Ovary (tissue), 7 donors: ENCODE measurements at regions not wholly inside any gene's neighbourhood (a gene's known extent, or its start where the extent isn't known, plus 50 kb on each side); places are given as distances from the start of the nearest gene placed in this dataset.
"Not testable (repeated sequence)": the region's sequence is repeated elsewhere in the genome, so short reads cannot be mapped to it uniquely, and the experiment has no call there.

Experiments
- DNase-seq, 5 donors: peaks; one replicate each; pipeline ENCODE4 v3.0.0-alpha.2; 2019 to 2020
- H3K27ac ChIP-seq, 2 donors: fragments of 200-600 bp; one replicate each; pipeline versions ENCODE4 v1.5.1 to v1.8.0; 2019 to 2022
- H3K27me3 ChIP-seq: fragments of 200-600 bp; one replicate; pipeline ENCODE4 v1.8.0; 2022
- H3K36me3 ChIP-seq: fragments of 200-600 bp; sonication (generic); one replicate; pipeline ENCODE4 v1.5.1; 2019
- H3K4me1 ChIP-seq: one replicate; pipeline ENCODE4 v1.8.1; 2013; ENCODE audit warnings: mild to moderate bottlenecking, moderate library complexity; ENCODE audit not compliant: insufficient read depth
- H3K4me3 ChIP-seq: fragments of 200-600 bp; sonication (generic); one replicate; pipeline ENCODE4 v1.5.1; 2017
- H3K9me3 ChIP-seq, 2 donors: fragments of 200-600 bp in 1 of 2; sonication (generic) in 1 of 2; one replicate each; pipeline versions ENCODE4 v1.5.1 to v1.8.1; 2013 to 2019; ENCODE audit warnings: mild to moderate bottlenecking in 1 of 2, moderate library complexity in 1 of 2
- CTCF ChIP-seq, 3 donors: fragments of 450-650 bp in 2 of 3; fragments of 200-600 bp in 1 of 3; IDR thresholded peaks; one replicate each; pipeline versions ENCODE4 v1.5.1 to v1.8.0; 2016 to 2022; ENCODE audit warnings: antibody characterized with exemption in 3 of 3, mild to moderate bottlenecking in 1 of 3
- EP300 ChIP-seq: sonication (generic); formaldehyde crosslinking; IDR thresholded peaks from one replicate; pipeline ENCODE4 v1.6.1; 2017; ENCODE audit warnings: antibody characterized with exemption
- POLR2A ChIP-seq: fragments of 450-650 bp; IDR thresholded peaks from one replicate; pipeline ENCODE4 v1.6.1; 2017; ENCODE audit warnings: antibody characterized with exemption, mild to moderate bottlenecking, moderate library complexity
- WGBS, 3 donors: extraction: QIAGEN DNeasy Blood & Tissue Kit in 1 of 3; methylation state at CpG; one replicate each; pipeline versions ENCODE4 v1.1.5 to v1.1.7; 2013 to 2017; 5-methylcytosine and 5-hydroxymethylcytosine counted together
- intact Hi-C, 4 donors: fragments of 100-400 bp; cut with DNase I; formaldehyde crosslinking; loops; one replicate each; pipeline versions ENCODE4 v1.11.0 to v1.15.1; 2022 to 2023
- donor health status: DM: no; HTN: no; CAD: no; lungs with moderate emphysema.
- donor health status: DM: no; HTN: no; CAD: no.
- donor health status: Bipolar disorder and iron deficiency.
- donor health status: DM: no; HTN: no; CAD: no.
- donor health status: DM: yes; HTN: yes; CAD: no.

GRCh38 chr20:22692119-22692475 lies 107.7 kb upstream of the FOXA2 start:
- 37 to 52% (median 43%) methylated on average over 4 of the region's 4 CpGs for WGBS, 3 donors
- H3K9me3 ChIP-seq: no peaks in the 10 kb centered on the region
- peak overlapping the region; percentile 7 for H3K4me3 ChIP-seq
- no peak overlapping the region for H3K27ac ChIP-seq
- H3K36me3 ChIP-seq: no peaks in the 10 kb centered on the region
- TF ChIP-seq EP300 (no peak), CTCF (IDR thresholded peaks at IDR 0.05) (no peak), POLR2A (no peak)
- DNase-seq: no peak
- no peaks in the 10 kb centered on the region for H3K27me3 ChIP-seq
- H3K4me1 ChIP-seq: peaks cover 5% of the 10 kb centered on the region
- intact Hi-C loops: loop anchor here (5.0 to 10.0 kb wide), 8 partner anchors 355 to 653 kb away; partner anchors contain the start of gene THBD (in 1 of the 4)

GRCh38 chr20:22692620-22693019 lies 108.2 kb upstream of the FOXA2 start:
- not testable (repeated sequence) for H3K4me3 ChIP-seq, H3K27me3 ChIP-seq, DNase-seq, H3K27ac ChIP-seq, H3K36me3 ChIP-seq, H3K4me1 ChIP-seq, H3K9me3 ChIP-seq
- intact Hi-C loops: loop anchor here (5.0 to 10.0 kb wide), 8 partner anchors 355 to 652 kb away; partner anchors contain the start of gene THBD (in 1 of the 4)
- 74 to 87% (median 80%) methylated on average over 6 of the region's 6 CpGs for WGBS, 3 donors

GRCh38 chr20:22696759-22697158 lies 112.4 kb upstream of the FOXA2 start:
- 87 to 91% (median 89%) methylated on average over 4 of the region's 4 CpGs for WGBS, 3 donors
- TF ChIP-seq CTCF (IDR thresholded peaks at IDR 0.05) (no peak), EP300 (no peak), POLR2A (no peak)
- intact Hi-C loops: loop anchor here in 2 of 4 donors (10.0 kb wide), 4 partner anchors 358 to 648 kb away; no protein-coding TSS in a partner anchor
- no peak overlapping the region for H3K4me3 ChIP-seq
- no peaks in the 10 kb centered on the region for H3K36me3 ChIP-seq
- peaks cover 3% of the 10 kb centered on the region for H3K4me1 ChIP-seq
- no peak overlapping the region for H3K27ac ChIP-seq
- DNase-seq: no peak
- H3K27me3 ChIP-seq: no peaks in the 10 kb centered on the region
- H3K9me3 ChIP-seq: no peaks in the 10 kb centered on the region

- 75 to 82% (median 79%) methylated on average over 5 of the region's 5 CpGs for WGBS, 3 donors
- no peaks in the 10 kb centered on the region for H3K36me3 ChIP-seq
- TF ChIP-seq EP300 (no peak), POLR2A (no peak), CTCF (IDR thresholded peaks at IDR 0.05) (no peak)
Measured at GRCh38 chr20:22698259-22698842, 114.0 kb upstream of the FOXA2 start.

GRCh38 chr20:22699396-22699795 lies 115.0 kb upstream of the FOXA2 start:
- no peak for DNase-seq
- 83 to 86% (median 84%) methylated on average over 3 of the region's 3 CpGs for WGBS, 3 donors
- TF ChIP-seq EP300: no peak
- no peak for TF ChIP-seq CTCF (IDR thresholded peaks at IDR 0.05)
- TF ChIP-seq POLR2A: no peak
- intact Hi-C loops: loop anchor here in 2 of 4 donors (10.0 kb wide), 4 partner anchors 355 to 645 kb away; no protein-coding TSS in a partner anchor
- no peaks in the 10 kb centered on the region for H3K4me1 ChIP-seq
- H3K4me3 ChIP-seq: no peak overlapping the region
- H3K27me3 ChIP-seq: no peaks in the 10 kb centered on the region
- H3K27ac ChIP-seq: no peak overlapping the region
- H3K9me3 ChIP-seq: no peaks in the 10 kb centered on the region
- no peaks in the 10 kb centered on the region for H3K36me3 ChIP-seq

More at GRCh38 chr20:22698259-22698842, 114.0 kb upstream of the FOXA2 start:
- no peaks in the 10 kb centered on the region for H3K4me1 ChIP-seq
- no peak overlapping the region for H3K27ac ChIP-seq
- H3K4me3 ChIP-seq: no peak overlapping the region
- DNase-seq: no peak
- H3K9me3 ChIP-seq: no peaks in the 10 kb centered on the region
- intact Hi-C loops: loop anchor here in 2 of 4 donors (10.0 kb wide), 4 partner anchors 356 to 646 kb away; no protein-coding TSS in a partner anchor
- no peaks in the 10 kb centered on the region for H3K27me3 ChIP-seq
